HG02885 (cell line): ENCODE measurements at regions not wholly inside any gene's neighbourhood (a gene's known extent, or its start where the extent isn't known, plus 50 kb on each side); places are given as distances from the start of the nearest gene placed in this dataset.

Experiments used
- ATAC-seq: cut with Tn5 transposase; IDR thresholded peaks from one replicate; pipeline ENCODE4 v1.9.1; 2021; ENCODE audit warnings: mild to moderate bottlenecking; ENCODE audit not compliant: unreplicated experiment, poor library complexity

- no peak for ATAC-seq
These were observed 115.5 kb downstream of the PAPOLA start for GRCh38 chr14:96617635-96618034.

DNA sequence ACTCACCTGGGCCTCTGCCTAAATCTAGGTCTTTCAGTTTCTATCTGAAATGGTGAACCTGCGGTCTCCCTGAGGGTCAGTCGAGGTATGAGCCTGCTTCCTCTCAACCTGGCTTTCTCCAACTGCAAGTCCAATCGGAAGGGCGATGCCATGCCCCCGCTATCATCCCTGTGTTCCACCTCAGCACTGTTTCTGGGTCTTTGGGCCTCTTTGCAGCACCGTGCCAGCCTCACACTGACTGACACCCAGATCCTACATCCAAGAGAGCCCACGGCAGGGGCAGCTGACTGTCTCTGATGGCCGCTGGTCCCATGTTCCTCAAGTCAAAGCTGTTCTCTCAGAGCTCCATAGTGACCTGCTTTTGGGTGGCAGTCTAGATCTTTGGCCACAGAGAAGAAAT is 120.7 kb downstream of the PAPOLA start:
- no peak for ATAC-seq

DNA sequence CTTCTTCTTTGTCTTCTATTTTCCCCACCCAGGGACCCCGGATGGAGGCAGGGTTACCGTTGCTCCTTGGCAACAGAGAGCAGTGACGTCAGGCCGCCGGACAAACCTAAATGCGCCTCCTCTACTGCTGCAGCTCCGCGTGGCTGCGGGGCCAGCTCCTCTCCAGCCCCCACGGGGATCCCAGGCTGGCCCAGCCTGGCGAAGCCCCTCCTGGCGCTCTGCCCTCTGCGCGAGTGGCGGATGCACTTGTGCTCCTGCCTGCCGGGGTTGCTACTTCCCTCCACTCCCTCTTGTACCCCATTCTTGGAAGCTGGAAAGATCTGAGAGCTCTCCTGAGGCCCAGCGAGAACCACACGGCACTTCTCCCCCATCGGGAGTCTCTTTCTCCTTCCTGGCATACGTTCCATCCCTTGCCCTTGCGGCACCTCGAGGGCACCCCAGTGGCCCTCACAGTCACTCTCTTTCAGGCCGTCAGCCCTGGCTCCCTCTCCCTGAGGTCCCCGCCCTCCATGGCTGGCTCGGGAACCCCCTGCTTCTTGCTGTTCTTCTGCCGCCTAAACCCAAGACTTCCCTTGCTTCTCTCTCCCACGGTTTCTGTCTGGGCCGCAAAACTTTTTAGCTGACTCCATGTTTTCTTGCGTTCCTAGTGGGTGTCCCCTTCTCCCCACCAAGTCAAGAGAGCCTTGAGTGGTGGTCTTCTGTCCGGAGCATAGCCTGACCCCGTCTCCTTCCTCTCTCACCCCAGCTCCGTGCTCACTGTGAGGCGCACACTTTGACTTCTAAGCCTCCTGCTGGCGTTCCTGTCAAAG is 121.7 kb downstream of the PAPOLA start:
- no peak for ATAC-seq

- no peak for ATAC-seq
These were observed 122.7 kb downstream of the PAPOLA start for GRCh38 chr14:96624661-96625425.

DNA sequence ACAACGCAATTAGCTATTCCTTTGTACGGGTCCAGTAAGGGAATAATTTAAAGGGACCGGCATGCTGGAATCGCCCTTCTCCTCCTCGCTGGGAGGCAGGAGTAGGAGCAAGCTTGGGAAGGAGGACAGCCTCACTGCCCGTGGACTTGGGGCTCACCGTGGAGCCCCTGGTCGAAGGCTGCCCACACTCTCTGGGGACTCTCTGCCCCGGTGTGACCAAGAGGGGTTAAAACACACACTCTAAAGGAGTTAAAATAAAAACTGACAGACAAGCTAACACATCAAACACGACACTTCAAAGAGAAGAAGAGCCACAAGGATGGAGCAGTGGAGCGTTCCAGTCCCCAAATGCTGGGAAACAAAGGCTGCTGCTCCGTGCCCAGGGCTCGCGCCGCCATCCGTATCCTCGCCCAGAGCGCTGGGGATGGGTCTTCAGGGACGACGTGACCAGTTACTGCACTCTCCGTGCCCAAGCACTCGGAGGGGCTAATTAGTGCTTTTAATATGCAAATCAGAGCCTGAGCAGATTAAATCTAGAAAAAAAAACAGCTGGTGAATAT is 123.3 kb downstream of the PAPOLA start:
- no peak for ATAC-seq

DNA sequence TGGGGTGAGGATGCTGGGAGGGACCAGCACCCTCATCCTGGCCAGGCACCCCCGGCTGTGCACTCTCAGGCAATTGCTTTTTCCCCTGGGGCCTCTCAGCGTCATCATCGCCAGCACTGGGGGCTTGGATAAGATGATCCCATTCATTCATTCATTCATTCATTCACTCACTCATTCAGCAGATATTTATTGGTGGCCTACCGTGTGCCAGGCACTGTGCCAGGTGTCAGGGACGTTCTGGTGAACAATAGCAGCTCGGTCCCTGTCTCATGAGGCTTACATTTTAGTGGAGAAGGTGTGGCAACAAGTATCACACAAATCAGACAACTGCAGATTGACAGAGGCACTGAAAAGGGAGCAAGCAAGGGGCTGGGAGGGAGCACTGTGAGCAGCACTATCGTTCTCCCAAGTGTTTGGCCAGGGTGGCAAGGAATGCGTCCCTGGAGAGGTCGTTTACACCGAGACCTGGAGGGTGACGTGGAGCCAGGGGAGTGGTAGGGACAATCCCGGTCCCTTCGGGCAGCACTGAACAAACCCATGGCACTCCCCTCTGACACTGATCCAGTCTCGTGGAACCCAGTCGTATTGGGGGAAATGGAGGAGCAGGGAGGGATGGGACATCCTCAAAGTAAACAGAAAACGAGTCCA is 124.1 kb downstream of the PAPOLA start:
- no peak for ATAC-seq

DNA sequence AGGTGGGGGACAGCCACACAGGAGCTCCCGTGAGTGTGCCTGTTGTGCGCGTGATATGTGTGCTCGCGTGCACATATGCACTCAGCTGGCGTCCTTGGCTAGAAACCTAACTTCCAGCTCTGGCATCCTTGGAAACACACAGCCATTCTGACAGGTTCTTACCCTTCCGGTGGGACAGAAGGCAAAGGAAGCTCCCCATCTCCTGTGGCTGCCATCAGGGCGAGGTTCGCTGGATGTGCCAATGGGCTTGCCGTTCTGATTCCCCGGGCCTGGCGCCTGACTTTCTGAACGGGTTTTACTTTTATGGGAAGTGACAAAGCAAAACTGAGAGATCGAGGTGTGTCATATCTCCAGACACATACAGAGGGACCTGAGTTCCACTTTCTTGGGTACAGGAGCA is 124.7 kb downstream of the PAPOLA start:
- ATAC-seq: no peak

DNA sequence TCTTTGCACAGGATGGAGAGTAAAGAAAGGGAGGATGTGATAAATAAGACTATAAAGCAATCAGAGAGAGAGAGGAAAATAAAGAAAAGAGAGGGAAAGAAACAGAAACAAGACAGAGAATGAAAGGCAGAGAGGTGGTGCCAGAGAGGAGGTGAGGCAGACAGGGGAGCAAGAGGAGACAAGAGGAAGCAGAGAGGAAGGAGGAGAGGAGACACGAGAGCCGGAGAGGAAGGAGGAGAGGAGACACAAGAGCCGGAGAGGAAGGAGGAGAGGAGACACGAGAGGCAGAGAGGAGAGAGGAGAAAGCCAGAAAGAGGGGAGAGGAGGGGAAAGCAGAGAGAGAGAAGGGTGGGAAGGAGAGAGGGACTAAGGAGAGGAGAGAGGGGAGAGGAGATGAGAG is 125.2 kb downstream of the PAPOLA start:
- no peak for ATAC-seq

DNA sequence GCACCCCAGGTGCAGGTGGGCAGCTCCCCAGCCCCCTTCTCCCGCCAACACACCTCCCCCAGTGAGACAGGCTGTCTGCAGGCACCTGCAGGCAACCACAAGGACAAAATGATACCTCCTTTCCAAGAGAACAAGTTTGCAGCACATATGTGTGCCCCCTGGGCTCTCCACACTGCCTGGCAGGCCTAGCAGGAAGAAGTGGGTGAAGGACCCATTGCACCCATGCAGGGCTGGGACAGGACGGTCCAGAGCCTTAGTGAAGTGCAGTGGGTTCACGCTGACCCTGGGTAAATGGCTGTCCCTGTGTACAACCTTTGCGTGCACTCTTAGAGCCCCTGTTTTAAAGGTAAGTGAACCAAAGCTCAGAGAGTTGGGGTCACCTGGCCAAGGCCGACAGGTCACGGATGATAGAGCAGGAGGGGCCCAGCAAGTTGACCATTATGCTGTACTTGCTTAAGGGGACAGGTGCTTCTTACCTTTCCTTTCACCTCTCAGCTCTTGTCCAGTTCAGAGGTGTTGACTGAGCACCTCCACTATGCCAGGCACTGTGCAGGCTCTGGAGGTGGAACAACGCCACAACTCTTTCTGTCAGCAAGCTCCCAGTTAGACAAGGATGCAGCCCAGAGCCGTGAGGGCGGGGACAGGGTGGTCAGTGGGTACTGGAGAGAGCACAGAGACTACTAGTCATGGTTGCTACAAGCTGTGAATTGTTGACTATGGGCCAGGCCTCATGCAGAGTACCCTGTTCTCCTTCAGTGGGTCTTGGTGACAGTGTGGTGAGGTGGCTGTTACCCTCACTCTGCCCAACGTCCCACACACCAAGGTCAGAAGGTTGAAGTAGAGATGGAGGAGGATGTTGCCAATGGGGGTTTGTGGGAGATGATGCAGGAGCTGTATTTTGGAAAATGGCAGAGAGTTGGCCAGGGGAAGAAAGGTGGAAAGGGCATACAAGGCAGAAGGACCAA is 125.9 kb downstream of the PAPOLA start:
- ATAC-seq: no peak

- no peak for ATAC-seq
These were observed 126.9 kb downstream of the PAPOLA start for GRCh38 chr14:96629082-96629481.

- ATAC-seq: no peak
These were observed 127.5 kb downstream of the PAPOLA start for GRCh38 chr14:96629558-96630222.

DNA sequence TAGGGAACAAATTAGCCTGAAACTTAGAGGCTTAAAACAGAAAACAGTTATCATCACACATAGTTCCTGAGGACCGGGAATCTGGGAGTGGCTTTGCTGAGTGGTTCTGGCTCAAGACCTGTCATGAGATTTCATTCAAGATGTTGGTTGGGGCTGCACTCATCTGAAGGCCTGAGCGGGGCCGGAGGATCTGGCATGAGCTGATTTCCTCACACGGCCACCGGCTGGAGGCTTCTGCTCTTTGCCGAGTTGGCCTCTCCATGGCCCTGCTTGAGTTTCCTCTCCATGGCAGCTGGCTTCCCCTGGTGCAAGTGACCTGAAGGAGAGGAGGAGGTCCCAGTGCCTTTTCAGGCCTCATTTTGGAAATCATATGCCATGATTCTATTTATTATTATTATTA is 128.1 kb downstream of the PAPOLA start:
- ATAC-seq: no peak

DNA sequence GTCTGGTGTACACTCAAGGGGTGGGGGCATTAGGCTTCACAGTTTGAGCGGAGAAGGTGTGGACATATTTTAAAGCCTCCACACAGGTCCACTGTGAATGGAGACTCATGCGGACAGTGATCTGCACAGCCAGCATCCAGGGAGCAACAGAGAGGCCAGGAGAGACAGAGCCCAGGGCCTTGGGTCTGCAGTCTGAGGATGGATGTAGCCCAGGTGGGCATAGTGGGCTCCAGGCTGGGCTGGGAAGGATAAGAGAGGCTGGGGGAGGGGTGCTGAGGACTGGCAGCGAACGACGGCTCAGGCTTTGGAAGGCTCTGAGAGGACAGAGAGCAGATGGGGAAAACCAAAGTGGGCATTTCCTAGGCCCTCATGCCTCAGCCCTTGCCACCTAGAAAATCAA is 128.8 kb downstream of the PAPOLA start:
- ATAC-seq: no peak

GRCh38 chr14:96631621-96632362 is 129.6 kb downstream of the PAPOLA start:
- ATAC-seq: no peak

GRCh38 chr14:96632363-96632758 is 130.2 kb downstream of the PAPOLA start:
- ATAC-seq: no peak

GRCh38 chr14:96633096-96633495 is 130.9 kb downstream of the PAPOLA start:
- ATAC-seq: no peak

DNA sequence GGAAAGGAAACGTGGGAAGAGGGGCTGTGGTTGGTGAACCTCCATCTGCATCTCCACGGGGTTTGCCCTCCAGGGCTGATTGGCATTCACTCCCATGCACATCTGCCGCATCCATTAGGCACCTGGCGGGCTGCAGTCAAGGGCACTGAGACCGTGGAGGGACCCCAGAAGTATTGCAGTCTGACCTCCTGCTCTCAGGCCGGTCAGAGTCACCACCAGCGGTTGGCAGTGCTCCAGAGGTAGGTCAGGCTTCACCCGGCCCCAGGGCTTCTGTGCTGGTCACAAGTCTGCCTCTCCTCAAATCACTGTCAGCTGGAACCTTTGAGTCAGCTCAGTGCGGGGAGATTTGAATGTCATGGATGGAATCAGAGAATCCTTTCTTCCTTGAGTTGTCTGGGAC is 132.3 kb downstream of the PAPOLA start:
- ATAC-seq: no peak

GRCh38 chr14:96634896-96635295 is 132.7 kb downstream of the PAPOLA start:
- ATAC-seq: no peak

DNA sequence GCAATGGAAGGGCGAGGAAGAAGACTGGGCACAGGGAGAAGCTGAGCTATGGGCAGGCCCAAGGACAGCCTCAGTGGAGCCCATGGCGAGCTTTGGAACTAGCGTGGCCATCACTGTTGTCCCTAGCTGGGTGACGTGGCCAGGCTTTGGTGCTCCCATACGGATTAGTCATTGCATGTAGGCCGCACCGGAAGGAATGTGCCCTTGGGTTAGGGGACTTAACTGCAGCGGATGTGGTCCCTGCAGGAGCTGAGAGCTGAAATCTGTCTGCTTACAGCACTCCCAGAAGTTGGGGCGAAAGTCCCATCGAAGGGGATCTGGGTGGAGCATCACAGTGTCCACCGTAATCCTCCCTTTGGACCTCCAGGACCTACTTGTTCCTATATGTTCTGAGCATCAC is 133.7 kb downstream of the PAPOLA start:
- no peak for ATAC-seq
